ENCODE measurements at regions not wholly inside any gene's neighbourhood (a gene's known extent, or its start where the extent isn't known, plus 50 kb on each side); places are given as distances from the start of the nearest gene placed in this dataset.

GRCh38 chr22:47814474-47814873 lies 1052.0 kb downstream of the TBC1D22A start:
- TF ChIP-seq POLR2AphosphoS5 (IDR thresholded peaks at IDR 0.05) (no peak), CTCF (IDR thresholded peaks at IDR 0.05 in 8 of 11, conservative IDR thresholded peaks at IDR 0.05 in 3 of 11) (no peak), POLR2A (IDR thresholded peaks at IDR 0.05) (no peak)

Data from spleen (tissue), 7 donors.